Pons (tissue), 1 donor: ENCODE measurements at regions not wholly inside any gene's neighbourhood (a gene's known extent, or its start where the extent isn't known, plus 50 kb on each side); places are given as distances from the start of the nearest gene placed in this dataset.
A peak's percentile ranks its signal among the peaks of the same experiment; 100 is the strongest.
"Not testable (repeated sequence)": the region's sequence is repeated elsewhere in the genome, so short reads cannot be mapped to it uniquely, and the experiment has no call there.

Experiments
- DNase-seq: peaks from one replicate; pipeline ENCODE4 v3.0.0-alpha.2; 2016; ENCODE audit warnings: low spot score

DNA sequence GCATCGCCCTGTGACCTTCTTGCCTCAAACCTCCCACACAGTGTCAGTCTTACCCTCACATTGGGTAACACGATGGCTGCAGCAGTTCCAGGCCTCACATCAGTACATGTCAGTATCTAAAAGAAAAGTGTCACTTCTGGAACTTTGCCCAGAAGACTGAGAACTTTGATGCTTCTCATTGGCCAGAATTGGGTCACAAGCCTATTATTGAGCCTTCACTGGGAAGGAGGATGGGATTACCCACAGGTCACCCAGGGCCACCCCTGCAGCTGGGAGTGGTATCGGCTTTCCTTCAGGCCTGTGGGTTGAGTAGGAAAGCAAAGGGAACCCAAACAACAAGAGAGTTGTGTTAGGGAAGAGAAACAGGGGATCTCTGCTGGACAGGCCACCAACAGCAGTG is 111.5 kb downstream of the NPY start:
- no peak for DNase-seq

DNA sequence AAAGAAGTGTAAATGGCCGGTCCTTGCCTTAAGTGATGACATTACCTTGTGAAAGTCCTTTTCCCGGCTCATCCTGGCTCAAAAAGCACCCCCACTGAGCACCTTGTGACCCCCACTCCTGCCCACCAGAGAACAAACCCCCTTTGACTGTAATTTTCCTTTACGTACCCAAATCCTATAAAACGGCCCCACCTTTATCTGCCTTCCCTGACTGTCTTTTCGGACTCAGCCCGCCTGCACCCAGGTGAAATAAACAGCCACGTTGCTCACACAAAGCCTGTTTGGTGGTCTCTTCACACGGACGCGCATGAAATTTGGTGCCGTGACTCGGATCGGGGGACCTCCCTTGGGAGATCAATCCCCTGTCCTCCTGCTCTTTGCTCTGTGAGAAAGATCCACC is 112.4 kb downstream of the NPY start:
- not testable (repeated sequence) for DNase-seq

DNA sequence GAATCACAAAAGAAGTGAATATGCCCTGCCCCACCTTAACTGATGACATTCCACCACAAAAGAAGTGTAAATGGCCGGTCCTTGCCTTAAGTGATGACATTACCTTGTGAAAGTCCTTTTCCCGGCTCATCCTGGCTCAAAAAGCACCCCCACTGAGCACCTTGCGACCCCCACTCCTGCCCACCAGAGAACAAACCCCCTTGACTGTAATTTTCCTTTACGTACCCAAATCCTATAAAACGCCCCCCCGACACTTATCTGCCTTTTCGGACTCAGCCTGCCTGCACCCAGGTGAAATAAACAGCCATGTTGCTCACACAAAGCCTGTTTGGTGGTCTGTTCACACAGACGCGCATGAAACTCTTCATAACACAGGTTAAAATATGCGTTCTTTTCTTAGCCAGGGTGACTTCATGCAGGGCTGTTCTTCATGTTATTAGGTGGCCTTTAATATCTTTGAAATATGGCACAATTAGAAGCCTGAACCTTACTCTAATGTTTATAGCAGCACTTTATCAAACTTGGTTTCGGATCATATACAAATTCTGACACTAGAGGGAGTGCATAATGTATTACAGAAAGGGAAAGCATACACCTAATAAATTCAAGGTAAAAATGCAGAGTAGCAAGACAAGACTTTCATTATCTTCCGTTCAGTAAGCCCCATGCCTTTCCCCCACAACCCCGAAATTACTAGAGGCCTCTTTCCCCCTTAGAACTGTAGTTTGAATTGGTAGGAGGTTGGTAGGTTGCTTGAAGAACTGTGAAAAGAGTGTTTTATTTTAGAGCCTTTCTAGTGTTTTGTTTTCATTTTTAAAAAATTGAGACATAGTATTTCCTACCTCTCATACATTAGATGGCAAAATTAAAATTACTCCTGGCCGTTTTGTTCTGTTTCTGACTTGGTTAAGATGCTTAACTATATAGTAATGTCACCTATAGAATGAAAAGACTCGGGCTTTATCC is 117.9 kb downstream of the NPY start:
- DNase-seq, result peak; percentile 37

DNA sequence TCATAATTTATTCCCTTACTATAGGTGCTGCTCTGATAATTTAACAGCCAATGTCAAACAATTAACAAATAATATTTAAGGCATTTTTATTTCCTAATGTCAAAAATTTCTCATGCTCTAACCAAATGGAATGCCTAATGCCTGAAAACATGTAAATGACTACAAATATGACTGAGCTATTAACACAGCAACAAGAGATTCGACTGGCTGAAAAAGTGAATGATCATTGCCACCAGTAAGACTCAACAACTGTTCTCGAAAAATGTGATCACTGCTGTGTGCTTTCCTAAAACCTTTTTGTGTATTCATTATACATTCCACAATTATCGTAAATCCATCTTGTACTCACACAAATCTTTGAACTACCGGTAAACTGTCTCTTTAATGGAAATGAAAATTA is 118.7 kb downstream of the NPY start:
- no peak for DNase-seq

DNA sequence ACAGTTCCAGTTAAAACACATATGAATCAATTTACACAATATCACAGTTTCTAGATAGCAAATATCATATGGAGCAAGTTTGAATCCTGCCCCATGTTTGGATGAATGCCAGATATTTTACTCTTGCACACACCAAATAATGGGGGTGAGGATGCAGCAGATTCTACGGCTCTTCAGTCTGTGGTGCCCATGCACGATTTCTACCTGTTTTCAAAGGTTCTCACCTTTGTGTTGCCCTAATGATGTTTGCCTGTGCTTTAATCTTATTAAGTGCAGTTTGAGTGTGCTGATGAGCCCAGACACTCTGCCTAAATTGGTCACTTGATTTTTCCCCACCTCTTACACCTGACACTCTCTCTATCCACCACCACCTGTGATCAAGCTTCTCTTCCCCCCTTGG is 119.6 kb downstream of the NPY start:
- DNase-seq, result no peak

DNA sequence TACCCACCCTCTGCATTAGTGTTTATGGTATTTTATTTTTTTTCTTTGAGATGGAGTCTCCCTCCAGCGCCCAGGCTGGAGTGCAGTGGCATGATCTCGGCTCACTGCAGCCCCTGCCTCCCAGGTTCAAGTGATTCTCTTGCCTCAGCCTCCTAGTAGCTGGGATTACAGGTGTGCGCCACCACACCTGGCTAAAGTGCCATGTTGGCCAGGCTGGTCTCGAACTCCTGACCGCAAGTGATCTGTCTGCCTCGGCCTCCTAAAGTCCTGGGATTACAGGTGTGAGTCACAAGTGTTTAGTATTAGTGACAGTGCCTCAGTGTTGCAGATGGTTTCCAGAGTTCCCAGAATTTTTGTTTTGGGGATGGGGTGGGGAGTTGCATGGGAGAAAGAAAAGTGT is 120.3 kb downstream of the NPY start:
- DNase-seq, result no peak

GRCh38 chr7:24405002-24405401 is 121.0 kb downstream of the NPY start:
- no peak for DNase-seq

- DNase-seq, result no peak
These were observed 122.2 kb downstream of the NPY start for GRCh38 chr7:24406053-24406788.

DNA sequence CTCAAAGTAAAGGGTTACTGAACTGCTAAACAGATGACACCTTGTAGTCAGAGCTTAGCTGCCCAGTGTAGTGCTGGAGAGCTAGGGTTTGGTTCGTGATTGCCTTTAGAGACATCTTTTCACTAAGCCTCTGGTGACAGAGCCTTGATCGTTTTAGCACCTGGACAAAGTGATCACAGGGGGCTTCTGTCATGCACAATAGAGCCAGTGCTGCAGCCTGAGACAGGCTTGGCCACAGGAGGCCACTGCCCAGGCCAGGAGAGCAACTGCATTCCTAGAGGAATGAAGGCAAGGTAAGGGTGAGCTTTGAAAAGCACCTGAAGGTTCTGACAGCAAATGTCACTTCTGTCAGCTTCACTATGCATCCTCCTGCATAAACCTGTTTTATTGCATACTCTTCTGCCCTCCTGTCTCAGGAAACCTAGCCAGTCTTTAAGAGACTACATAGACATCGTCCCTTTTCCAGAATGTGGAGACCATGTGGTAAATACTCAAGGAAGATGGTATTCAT is 122.9 kb downstream of the NPY start:
- DNase-seq, result no peak

GRCh38 chr7:24407965-24408364 is 124.0 kb downstream of the NPY start:
- DNase-seq, result no peak

- DNase-seq, result no peak
These were observed 124.9 kb downstream of the NPY start for GRCh38 chr7:24408798-24409430.

GRCh38 chr7:24409431-24410024 is 125.5 kb downstream of the NPY start:
- no peak for DNase-seq

- DNase-seq, result no peak
These were observed 127.2 kb downstream of the NPY start for GRCh38 chr7:24411226-24411625.

DNA sequence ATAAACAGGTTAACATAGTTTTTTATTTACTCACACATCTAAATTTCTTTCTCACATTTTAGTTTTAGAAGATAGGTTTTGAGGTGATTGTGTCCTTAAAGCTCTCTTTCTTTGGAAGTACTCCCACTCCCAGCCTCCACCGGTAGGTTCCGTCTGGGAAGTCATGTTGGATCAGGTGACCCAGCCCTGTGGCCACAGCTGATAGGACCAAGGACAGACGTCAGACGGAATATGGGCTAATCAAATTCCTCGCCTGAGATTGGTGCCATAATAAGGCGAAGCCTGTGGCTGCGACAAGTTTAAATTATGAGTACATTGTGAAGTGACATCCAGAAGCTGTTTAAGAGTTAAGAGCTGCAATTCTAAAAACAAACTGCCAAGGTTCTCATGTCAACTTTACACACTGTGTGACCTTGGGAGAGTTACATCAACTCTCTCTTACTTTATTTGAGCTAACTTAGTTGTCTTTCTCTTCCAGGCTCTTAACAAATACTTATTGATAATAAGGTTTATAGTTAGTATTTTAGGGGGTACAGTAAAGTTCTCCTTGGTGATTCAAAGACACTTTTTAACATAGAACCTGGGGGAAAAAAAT is 133.6 kb downstream of the NPY start:
- DNase-seq, result no peak

GRCh38 chr7:24419077-24419476 is 135.1 kb downstream of the NPY start:
- DNase-seq, result no peak

DNA sequence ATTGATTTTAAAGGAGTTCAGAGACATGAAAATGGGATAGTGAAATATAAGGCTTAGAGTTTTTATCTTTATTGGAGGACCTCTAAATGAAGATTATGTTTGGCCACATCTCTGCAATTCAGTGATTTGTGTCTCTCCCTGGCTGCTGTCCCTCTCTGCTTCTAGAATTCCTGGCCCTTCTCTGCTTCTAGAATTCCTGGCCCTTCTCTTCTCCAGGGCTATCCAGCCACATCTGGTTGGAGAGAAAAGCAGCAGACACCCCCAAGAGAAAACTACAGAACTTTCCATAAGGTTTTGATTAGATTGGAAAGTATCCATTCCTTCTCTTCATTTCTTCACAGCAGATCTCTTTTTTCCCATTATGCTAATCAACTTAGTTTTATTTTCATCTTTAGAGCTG is 135.5 kb downstream of the NPY start:
- no peak for DNase-seq

GRCh38 chr7:24422441-24423010 is 138.5 kb downstream of the NPY start:
- DNase-seq, result no peak

GRCh38 chr7:24425664-24426063 is 141.7 kb downstream of the NPY start:
- no peak for DNase-seq

- no peak for DNase-seq
These were observed 143.1 kb downstream of the NPY start for GRCh38 chr7:24427048-24427447.

DNA sequence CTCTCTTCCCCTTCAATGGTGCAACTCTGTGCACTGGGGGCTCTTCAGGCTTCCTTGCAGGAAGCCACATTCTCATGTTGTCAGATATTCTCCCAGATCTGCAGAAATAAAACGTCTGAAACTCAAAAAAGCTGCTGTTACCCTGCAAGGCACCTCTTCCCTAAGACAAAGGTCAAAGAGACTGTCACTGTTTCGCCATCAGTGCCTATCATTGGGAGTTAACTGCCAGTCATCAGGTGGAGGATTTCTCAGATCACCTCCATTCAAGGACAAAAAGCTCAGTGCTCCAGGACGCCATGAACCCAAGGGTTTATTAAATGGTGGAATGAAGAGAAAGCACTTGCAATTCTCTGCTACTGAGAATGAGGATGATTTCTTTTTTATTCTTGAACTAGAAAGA is 144.6 kb upstream of the PALS2 start:
- DNase-seq, result no peak

DNA sequence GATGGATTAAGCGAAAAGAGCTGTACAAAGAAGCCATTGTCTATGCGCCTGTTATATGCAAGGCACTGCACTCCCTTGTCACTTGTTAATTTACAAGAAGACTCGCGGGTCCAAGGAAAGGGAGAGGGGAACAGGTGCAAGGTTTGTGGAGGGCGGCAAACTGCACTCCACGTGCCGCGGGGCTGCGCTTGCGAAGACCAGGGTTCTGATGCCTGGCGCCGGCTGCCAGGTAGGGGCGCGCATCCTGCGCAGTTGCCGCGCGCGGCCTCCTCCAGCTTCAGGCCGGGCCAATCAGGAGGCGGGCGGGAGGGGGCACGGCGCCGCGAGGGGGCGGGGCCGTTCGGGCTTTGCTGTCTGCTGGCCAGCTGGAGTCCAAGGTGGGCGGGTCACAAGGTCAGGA is 140.6 kb upstream of the PALS2 start:
- DNase-seq, result no peak
